Endothelial cell of umbilical vein (primary cell): ENCODE measurements at regions not wholly inside any gene's neighbourhood (a gene's known extent, or its start where the extent isn't known, plus 50 kb on each side); places are given as distances from the start of the nearest gene placed in this dataset.
"Not testable (repeated sequence)": the region's sequence is repeated elsewhere in the genome, so short reads cannot be mapped to it uniquely, and the experiment has no call there.

Experiments used
- CTCF ChIP-seq, 2 donors: IDR thresholded peaks; 1 replicate in 1 of 2; 2 replicates in 1 of 2; pipeline ENCODE4 v1.5.1; 2011; ENCODE audit warnings: low read length in 2 of 2, mild to moderate bottlenecking in 2 of 2, moderate library complexity in 2 of 2, control low read depth in 1 of 2, inconsistent platforms in 1 of 2, low read depth in 1 of 2; ENCODE audit not compliant: insufficient read depth in 1 of 2; ENCODE audit errors: extremely low read depth in 1 of 2
- EZH2 ChIP-seq: IDR thresholded peaks from 2 replicates; pipeline ENCODE4 v1.6.1; 2012; ENCODE audit warnings: borderline replicate concordance, low read depth, mild to moderate bottlenecking, moderate library complexity, low read length, inconsistent platforms; ENCODE audit not compliant: severe bottlenecking
- FOS ChIP-seq: IDR thresholded peaks from 2 replicates; pipeline ENCODE4 v1.6.1; 2011; ENCODE audit warnings: mild to moderate bottlenecking, low read length, moderate library complexity, borderline replicate concordance; ENCODE audit not compliant: insufficient read depth
- GATA2 ChIP-seq: IDR thresholded peaks from 2 replicates; pipeline ENCODE4 v1.7.0; 2011; ENCODE audit warnings: low read depth, mild to moderate bottlenecking, moderate library complexity, mixed read lengths, low read length; ENCODE audit not compliant: insufficient read length, insufficient read depth
- JUN ChIP-seq: IDR thresholded peaks from 2 replicates; pipeline ENCODE4 v1.6.1; 2011; ENCODE audit warnings: borderline replicate concordance, low read depth; ENCODE audit not compliant: insufficient read length, insufficient read depth
- MAX ChIP-seq: IDR thresholded peaks from 2 replicates; pipeline ENCODE4 v1.6.1; 2011; ENCODE audit not compliant: insufficient read depth, insufficient read length
- POLR2A ChIP-seq: IDR thresholded peaks from 2 replicates; pipeline ENCODE4 v1.6.1; 2012; ENCODE audit warnings: low read depth, mild to moderate bottlenecking, control low read depth, low read length
- POLR2AphosphoS5 ChIP-seq: IDR thresholded peaks from 2 replicates; pipeline ENCODE4 v1.6.1; 2012; ENCODE audit warnings: low read depth, mild to moderate bottlenecking, control low read depth, low read length, moderate library complexity; ENCODE audit not compliant: insufficient read depth

DNA sequence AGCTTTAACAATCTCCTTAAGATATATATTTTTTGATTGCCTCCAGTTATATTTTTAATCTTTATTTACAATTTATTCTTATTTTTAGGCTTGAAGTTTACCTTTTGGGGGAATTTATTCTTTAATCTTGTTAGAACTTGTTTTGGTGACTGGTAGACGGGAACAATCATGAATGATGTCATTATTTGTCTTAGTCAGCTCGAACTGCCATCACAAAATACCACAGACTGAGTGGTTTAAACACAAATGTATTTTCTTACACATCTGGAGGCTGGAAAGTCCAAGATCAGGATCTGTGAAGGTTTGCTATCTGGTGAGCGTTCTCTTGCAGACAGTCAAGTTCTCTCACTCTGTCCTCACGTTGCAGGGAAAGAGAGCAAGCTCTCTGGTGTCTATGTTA, 639.5 kb upstream of the SEMA6D start:
- TF ChIP-seq CTCF (IDR thresholded peaks at IDR 0.05; ENCODE audit: extremely low read depth in 1 of 2, insufficient read depth in 1 of 2, low read depth in 1 of 2, low read length in 2 of 2); EZH2; GATA2; POLR2AphosphoS5; MAX; POLR2A; FOS; JUN: not testable (repeated sequence)
